ENCODE measurements at regions not wholly inside any gene's neighbourhood (a gene's known extent, or its start where the extent isn't known, plus 50 kb on each side); places are given as distances from the start of the nearest gene placed in this dataset.

DNA sequence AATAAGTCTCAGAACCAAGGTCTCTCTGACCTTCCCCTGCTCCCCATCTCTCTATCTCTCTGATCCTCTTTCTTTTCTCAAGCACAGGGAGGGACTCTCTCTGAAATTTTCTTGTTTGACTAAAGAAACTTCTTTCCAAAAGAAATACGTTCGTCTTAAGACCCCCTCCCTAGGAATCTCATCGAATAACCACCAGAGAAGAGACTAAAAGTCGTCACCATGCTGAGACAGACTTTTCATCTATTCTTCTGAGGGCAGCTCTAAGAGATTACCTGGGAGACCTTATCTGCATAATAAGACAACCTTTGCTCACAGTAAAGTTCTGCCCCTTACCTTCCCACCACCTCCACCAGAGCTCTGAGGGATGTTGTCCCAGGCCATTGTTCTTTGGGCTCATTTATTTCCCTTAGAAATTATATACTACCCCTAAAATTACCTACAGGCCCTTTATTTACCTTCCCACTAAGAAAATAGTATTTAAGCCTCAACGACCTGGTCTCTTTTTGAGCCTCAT is 133.7 kb upstream of the EEF2KMT start:
- TF ChIP-seq EZH2 (IDR thresholded peaks at IDR 0.05; ENCODE audit: insufficient read depth, poor library complexity, severe bottlenecking): no peak
- no peak for TF ChIP-seq EZH2phosphoT487 (IDR thresholded peaks at IDR 0.05; ENCODE audit: insufficient read depth, low read depth)

Data from GM23248 (cell line).